ENCODE measurements at regions not wholly inside any gene's neighbourhood (a gene's known extent, or its start where the extent isn't known, plus 50 kb on each side); places are given as distances from the start of the nearest gene placed in this dataset.
"Not testable (repeated sequence)": the region's sequence is repeated elsewhere in the genome, so short reads cannot be mapped to it uniquely, and the experiment has no call there.

- Histone ChIP-seq H3K9me3 (ENCODE audit: control insufficient read depth, low read length) (no peaks in the 10 kb centered on the region), H3K27me3 (replicated peaks; ENCODE audit: control insufficient read depth, insufficient read depth, low read length, poor library complexity, severe bottlenecking) (no peaks in the 10 kb centered on the region), H3K4me1 (ENCODE audit: control insufficient read depth, insufficient read depth, low read length, poor library complexity, severe bottlenecking) (no peaks in the 10 kb centered on the region), H3K27ac (ENCODE audit: insufficient read depth, low read length, poor library complexity, severe bottlenecking) (no peak overlapping the region), H3K4me3 (ENCODE audit: insufficient read depth, low read depth, low read length, poor library complexity, severe bottlenecking) (no peak overlapping the region), H3K36me3 (ENCODE audit: control insufficient read depth, insufficient read depth, low read length) (no peaks in the 10 kb centered on the region)
- no peak for DNase-seq
Measured at GRCh38 chr12:67716817-67717216, 68.3 kb downstream of the DYRK2 start.

GRCh38 chr12:67719303-67719702 is 70.8 kb downstream of the DYRK2 start:
- not testable (repeated sequence) for DNase-seq; H3K27ac ChIP-seq (ENCODE audit: insufficient read depth, low read length, poor library complexity, severe bottlenecking); H3K4me3 ChIP-seq (ENCODE audit: insufficient read depth, low read depth, low read length, poor library complexity, severe bottlenecking); H3K27me3 ChIP-seq (replicated peaks; ENCODE audit: control insufficient read depth, insufficient read depth, low read length, poor library complexity, severe bottlenecking); H3K4me1 ChIP-seq (ENCODE audit: control insufficient read depth, insufficient read depth, low read length, poor library complexity, severe bottlenecking); H3K9me3 ChIP-seq (ENCODE audit: control insufficient read depth, low read length); H3K36me3 ChIP-seq (ENCODE audit: control insufficient read depth, insufficient read depth, low read length)

GRCh38 chr12:67720351-67720856 is 71.9 kb downstream of the DYRK2 start:
- H3K4me3 ChIP-seq (ENCODE audit: insufficient read depth, low read depth, low read length, poor library complexity, severe bottlenecking): no peak overlapping the region
- no peak overlapping the region for H3K27ac ChIP-seq (ENCODE audit: insufficient read depth, low read length, poor library complexity, severe bottlenecking)
- H3K27me3 ChIP-seq (replicated peaks; ENCODE audit: control insufficient read depth, insufficient read depth, low read length, poor library complexity, severe bottlenecking): no peaks in the 10 kb centered on the region
- H3K36me3 ChIP-seq (ENCODE audit: control insufficient read depth, insufficient read depth, low read length): no peaks in the 10 kb centered on the region
- no peaks in the 10 kb centered on the region for H3K9me3 ChIP-seq (ENCODE audit: control insufficient read depth, low read length)
- no peak for DNase-seq
- H3K4me1 ChIP-seq (ENCODE audit: control insufficient read depth, insufficient read depth, low read length, poor library complexity, severe bottlenecking): no peaks in the 10 kb centered on the region

GRCh38 chr12:67721248-67721647 is 72.7 kb downstream of the DYRK2 start:
- Histone ChIP-seq H3K4me1 (ENCODE audit: control insufficient read depth, insufficient read depth, low read length, poor library complexity, severe bottlenecking) (no peaks in the 10 kb centered on the region), H3K9me3 (ENCODE audit: control insufficient read depth, low read length) (no peaks in the 10 kb centered on the region), H3K36me3 (ENCODE audit: control insufficient read depth, insufficient read depth, low read length) (no peaks in the 10 kb centered on the region), H3K4me3 (ENCODE audit: insufficient read depth, low read depth, low read length, poor library complexity, severe bottlenecking) (no peak overlapping the region), H3K27ac (ENCODE audit: insufficient read depth, low read length, poor library complexity, severe bottlenecking) (no peak overlapping the region), H3K27me3 (replicated peaks; ENCODE audit: control insufficient read depth, insufficient read depth, low read length, poor library complexity, severe bottlenecking) (no peaks in the 10 kb centered on the region)
- DNase-seq: no peak

GRCh38 chr12:67722296-67722695 is 73.8 kb downstream of the DYRK2 start:
- no peaks in the 10 kb centered on the region for H3K27me3 ChIP-seq (replicated peaks; ENCODE audit: control insufficient read depth, insufficient read depth, low read length, poor library complexity, severe bottlenecking)
- H3K4me3 ChIP-seq (ENCODE audit: insufficient read depth, low read depth, low read length, poor library complexity, severe bottlenecking): no peak overlapping the region
- no peaks in the 10 kb centered on the region for H3K36me3 ChIP-seq (ENCODE audit: control insufficient read depth, insufficient read depth, low read length)
- no peak for DNase-seq
- H3K4me1 ChIP-seq (ENCODE audit: control insufficient read depth, insufficient read depth, low read length, poor library complexity, severe bottlenecking): no peaks in the 10 kb centered on the region
- H3K9me3 ChIP-seq (ENCODE audit: control insufficient read depth, low read length): no peaks in the 10 kb centered on the region
- no peak overlapping the region for H3K27ac ChIP-seq (ENCODE audit: insufficient read depth, low read length, poor library complexity, severe bottlenecking)

GRCh38 chr12:67726868-67727267 is 78.3 kb downstream of the DYRK2 start:
- Histone ChIP-seq H3K4me3 (ENCODE audit: insufficient read depth, low read depth, low read length, poor library complexity, severe bottlenecking) (no peak overlapping the region), H3K9me3 (ENCODE audit: control insufficient read depth, low read length) (no peaks in the 10 kb centered on the region)
- no peak for DNase-seq

GRCh38 chr12:67727702-67728666 is 79.4 kb downstream of the DYRK2 start:
- Histone ChIP-seq H3K9me3 (ENCODE audit: control insufficient read depth, low read length) (no peaks in the 10 kb centered on the region), H3K4me1 (ENCODE audit: control insufficient read depth, insufficient read depth, low read length, poor library complexity, severe bottlenecking) (no peaks in the 10 kb centered on the region), H3K27me3 (replicated peaks; ENCODE audit: control insufficient read depth, insufficient read depth, low read length, poor library complexity, severe bottlenecking) (no peaks in the 10 kb centered on the region), H3K4me3 (ENCODE audit: insufficient read depth, low read depth, low read length, poor library complexity, severe bottlenecking) (no peak overlapping the region), H3K27ac (ENCODE audit: insufficient read depth, low read length, poor library complexity, severe bottlenecking) (no peak overlapping the region), H3K36me3 (ENCODE audit: control insufficient read depth, insufficient read depth, low read length) (no peaks in the 10 kb centered on the region)
- DNase-seq: no peak

More at GRCh38 chr12:67726868-67727267, 78.3 kb downstream of the DYRK2 start:
- Histone ChIP-seq H3K27ac (ENCODE audit: insufficient read depth, low read length, poor library complexity, severe bottlenecking) (no peak overlapping the region), H3K27me3 (replicated peaks; ENCODE audit: control insufficient read depth, insufficient read depth, low read length, poor library complexity, severe bottlenecking) (no peaks in the 10 kb centered on the region), H3K36me3 (ENCODE audit: control insufficient read depth, insufficient read depth, low read length) (no peaks in the 10 kb centered on the region), H3K4me1 (ENCODE audit: control insufficient read depth, insufficient read depth, low read length, poor library complexity, severe bottlenecking) (no peaks in the 10 kb centered on the region)

GRCh38 chr12:67732857-67733256 is 84.3 kb downstream of the DYRK2 start:
- no peak overlapping the region for H3K4me3 ChIP-seq (ENCODE audit: insufficient read depth, low read depth, low read length, poor library complexity, severe bottlenecking)
- no peaks in the 10 kb centered on the region for H3K9me3 ChIP-seq (ENCODE audit: control insufficient read depth, low read length)
- no peaks in the 10 kb centered on the region for H3K27me3 ChIP-seq (replicated peaks; ENCODE audit: control insufficient read depth, insufficient read depth, low read length, poor library complexity, severe bottlenecking)
- DNase-seq: no peak
- no peaks in the 10 kb centered on the region for H3K36me3 ChIP-seq (ENCODE audit: control insufficient read depth, insufficient read depth, low read length)
- H3K4me1 ChIP-seq (ENCODE audit: control insufficient read depth, insufficient read depth, low read length, poor library complexity, severe bottlenecking): no peaks in the 10 kb centered on the region
- no peak overlapping the region for H3K27ac ChIP-seq (ENCODE audit: insufficient read depth, low read length, poor library complexity, severe bottlenecking)

GRCh38 chr12:67735868-67736267 is 87.3 kb downstream of the DYRK2 start:
- Histone ChIP-seq H3K9me3 (ENCODE audit: control insufficient read depth, low read length) (no peaks in the 10 kb centered on the region), H3K4me3 (ENCODE audit: insufficient read depth, low read depth, low read length, poor library complexity, severe bottlenecking) (no peak overlapping the region), H3K36me3 (ENCODE audit: control insufficient read depth, insufficient read depth, low read length) (no peaks in the 10 kb centered on the region), H3K27ac (ENCODE audit: insufficient read depth, low read length, poor library complexity, severe bottlenecking) (no peak overlapping the region), H3K27me3 (replicated peaks; ENCODE audit: control insufficient read depth, insufficient read depth, low read length, poor library complexity, severe bottlenecking) (no peaks in the 10 kb centered on the region), H3K4me1 (ENCODE audit: control insufficient read depth, insufficient read depth, low read length, poor library complexity, severe bottlenecking) (no peaks in the 10 kb centered on the region)
- DNase-seq: no peak

- no peaks in the 10 kb centered on the region for H3K4me1 ChIP-seq (ENCODE audit: control insufficient read depth, insufficient read depth, low read length, poor library complexity, severe bottlenecking)
- no peaks in the 10 kb centered on the region for H3K36me3 ChIP-seq (ENCODE audit: control insufficient read depth, insufficient read depth, low read length)
- H3K27ac ChIP-seq (ENCODE audit: insufficient read depth, low read length, poor library complexity, severe bottlenecking): no peak overlapping the region
- H3K9me3 ChIP-seq (ENCODE audit: control insufficient read depth, low read length): no peaks in the 10 kb centered on the region
- no peak for DNase-seq
- H3K4me3 ChIP-seq (ENCODE audit: insufficient read depth, low read depth, low read length, poor library complexity, severe bottlenecking): no peak overlapping the region
- no peaks in the 10 kb centered on the region for H3K27me3 ChIP-seq (replicated peaks; ENCODE audit: control insufficient read depth, insufficient read depth, low read length, poor library complexity, severe bottlenecking)
Measured at GRCh38 chr12:67740711-67741110, 92.2 kb downstream of the DYRK2 start.

Data from effector memory CD4-positive, alpha-beta T cell (primary cell).